HG03039 (cell line): ENCODE measurements at regions not wholly inside any gene's neighbourhood (a gene's known extent, or its start where the extent isn't known, plus 50 kb on each side); places are given as distances from the start of the nearest gene placed in this dataset.
"Not testable (repeated sequence)": the region's sequence is repeated elsewhere in the genome, so short reads cannot be mapped to it uniquely, and the experiment has no call there.

Experiments used
- ATAC-seq: cut with Tn5 transposase; IDR thresholded peaks from one replicate; pipeline ENCODE4 v1.9.1; 2021; ENCODE audit warnings: mild to moderate bottlenecking, moderate library complexity; ENCODE audit not compliant: unreplicated experiment

GRCh38 chr14:71618716-71619115 is 313.5 kb upstream of the RGS6 start:
- no peak for ATAC-seq

GRCh38 chr14:71619472-71619871 is 312.8 kb upstream of the RGS6 start:
- no peak for ATAC-seq

GRCh38 chr14:71620401-71620800 is 311.8 kb upstream of the RGS6 start:
- ATAC-seq, result no peak

DNA sequence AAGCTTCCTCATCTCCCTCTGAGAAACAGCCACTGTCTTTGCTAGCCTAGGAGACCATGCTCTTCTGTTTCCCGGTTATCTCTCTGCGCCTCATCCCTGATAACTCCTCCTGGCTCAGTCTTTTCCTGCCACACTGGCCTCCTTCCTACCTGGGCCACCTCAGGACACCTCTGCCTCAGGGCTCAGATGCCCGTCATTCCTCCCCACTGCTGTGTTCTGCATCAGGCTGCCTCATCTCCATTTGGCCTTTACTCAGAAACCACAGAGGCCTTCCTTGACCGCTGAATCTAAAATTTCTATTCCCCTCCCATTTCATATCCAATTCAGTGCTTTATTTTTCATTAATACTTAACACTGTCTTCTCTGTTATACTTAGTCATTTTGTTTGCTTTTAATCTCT is 311.0 kb upstream of the RGS6 start:
- no peak for ATAC-seq

DNA sequence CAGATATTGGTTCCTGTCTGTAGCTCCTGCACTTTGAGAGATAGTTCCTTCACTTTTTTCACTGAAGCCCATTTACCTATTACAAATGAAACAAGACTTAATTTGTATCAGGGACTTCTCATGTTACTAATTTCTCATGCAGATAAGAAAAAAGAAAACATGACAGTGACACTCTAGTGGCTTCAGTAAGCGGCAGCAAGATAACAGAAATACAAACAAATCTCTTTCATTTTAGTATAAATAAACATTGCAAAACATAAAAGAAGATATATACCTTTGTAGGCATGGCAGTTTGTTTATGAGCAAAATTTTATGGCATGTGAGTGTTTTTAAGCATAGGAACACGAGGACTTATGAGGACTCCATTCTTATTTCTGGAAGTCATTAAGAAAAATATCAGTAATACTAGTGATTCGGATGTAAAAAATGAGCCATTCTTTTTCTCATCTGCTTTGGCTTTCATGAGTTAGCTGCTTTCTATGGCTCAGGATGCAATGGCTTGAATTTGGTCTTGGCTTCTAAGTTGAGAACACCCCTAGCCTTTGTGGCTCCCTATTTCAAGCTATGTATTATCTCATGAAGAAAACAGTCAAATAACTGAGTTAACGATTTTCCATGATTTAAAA is 310.1 kb upstream of the RGS6 start:
- ATAC-seq, result no peak

GRCh38 chr14:71623939-71624338 is 308.3 kb upstream of the RGS6 start:
- ATAC-seq, result no peak

DNA sequence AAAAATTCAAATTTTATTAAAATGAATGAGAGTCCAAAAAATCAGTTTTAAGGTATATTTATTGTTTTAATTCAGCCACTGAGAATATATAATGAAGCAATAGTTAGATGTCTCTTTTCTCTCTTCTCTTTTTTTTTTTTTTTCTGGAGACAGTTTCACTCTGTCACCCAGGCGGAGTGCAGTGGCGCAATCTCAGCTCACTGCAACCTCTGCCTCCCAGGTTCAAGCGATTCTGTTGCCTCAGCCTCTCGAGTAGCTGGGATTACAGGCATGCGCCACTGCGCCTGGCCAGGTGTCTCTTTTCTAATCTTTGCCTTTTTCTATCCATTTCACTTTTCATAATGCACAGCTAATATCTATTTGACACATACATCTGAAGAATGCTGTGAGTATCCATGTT is 307.1 kb upstream of the RGS6 start:
- ATAC-seq, result no peak

DNA sequence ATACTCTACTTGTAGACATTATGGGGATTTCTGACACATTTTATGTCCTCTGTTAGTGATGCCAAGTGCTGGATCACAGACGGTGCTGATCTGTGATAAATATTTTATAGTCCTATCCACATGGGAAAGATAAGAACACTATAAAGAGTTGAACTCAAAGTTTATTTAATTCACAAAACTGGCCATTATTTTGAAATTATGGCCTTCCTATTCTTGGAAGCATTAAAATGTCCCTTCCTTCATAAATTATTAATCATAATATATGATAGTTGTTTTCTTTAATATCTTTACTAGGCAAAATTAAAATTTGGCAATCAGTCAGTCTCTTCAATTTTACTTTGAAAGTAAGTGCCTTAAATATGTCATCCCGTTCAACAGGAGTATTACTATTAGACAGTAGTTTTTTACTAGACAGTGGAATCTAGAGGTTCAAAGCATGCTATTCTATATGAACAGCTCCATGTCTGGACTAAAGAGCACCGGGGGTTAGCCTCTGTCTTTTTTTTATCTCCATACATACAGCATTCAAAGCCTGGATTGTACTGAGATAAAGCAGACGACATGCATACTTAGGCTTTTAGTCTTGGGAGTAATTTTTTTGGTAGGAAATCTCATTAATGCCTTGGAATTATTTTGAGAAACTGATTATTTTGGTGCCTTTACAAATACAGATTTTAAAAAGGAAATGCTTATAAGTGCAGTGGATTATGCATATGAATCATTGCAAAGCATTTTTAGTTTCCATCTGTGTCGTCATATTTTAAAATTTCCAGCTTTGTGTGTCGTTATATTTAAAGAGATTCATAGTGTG is 306.1 kb upstream of the RGS6 start:
- no peak for ATAC-seq

DNA sequence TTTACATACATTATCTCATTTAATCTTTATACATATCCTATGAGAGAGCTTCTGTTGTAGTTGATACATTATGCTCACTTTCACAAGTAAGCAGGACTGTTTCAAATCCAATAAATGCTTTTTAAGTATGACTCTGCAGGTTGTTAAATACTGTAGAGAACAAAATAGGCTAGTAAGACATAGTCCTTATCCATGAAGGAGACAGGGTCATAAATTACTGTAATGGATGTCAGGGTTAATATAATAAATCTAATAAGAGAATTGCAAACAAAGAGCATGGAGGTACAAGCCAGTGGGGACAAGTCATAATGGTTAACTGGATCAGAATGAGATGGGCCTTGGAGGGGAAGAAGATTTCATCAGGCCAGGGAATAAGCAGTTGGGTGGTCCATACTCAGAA is 303.8 kb upstream of the RGS6 start:
- no peak for ATAC-seq

DNA sequence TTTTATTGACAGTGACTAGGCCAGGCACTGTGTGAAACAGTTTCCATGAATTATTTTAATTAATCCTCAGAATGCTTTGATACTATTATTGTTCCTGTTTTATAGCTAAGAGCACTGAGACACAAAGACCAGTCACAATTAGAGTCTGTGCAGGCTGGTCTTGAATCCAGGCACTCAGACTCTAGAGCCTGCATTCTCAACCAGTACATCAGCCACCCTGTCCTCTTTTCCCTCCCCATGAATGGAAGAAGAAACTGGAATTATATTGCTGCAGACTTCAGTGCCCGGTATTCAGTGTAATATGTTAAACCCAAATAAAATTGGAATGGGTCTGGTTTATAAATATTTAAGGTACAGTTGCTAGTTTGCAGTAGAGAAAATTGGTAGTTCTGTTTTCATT is 303.0 kb upstream of the RGS6 start:
- ATAC-seq, result no peak

GRCh38 chr14:71629765-71630492 is 302.3 kb upstream of the RGS6 start:
- no peak for ATAC-seq

DNA sequence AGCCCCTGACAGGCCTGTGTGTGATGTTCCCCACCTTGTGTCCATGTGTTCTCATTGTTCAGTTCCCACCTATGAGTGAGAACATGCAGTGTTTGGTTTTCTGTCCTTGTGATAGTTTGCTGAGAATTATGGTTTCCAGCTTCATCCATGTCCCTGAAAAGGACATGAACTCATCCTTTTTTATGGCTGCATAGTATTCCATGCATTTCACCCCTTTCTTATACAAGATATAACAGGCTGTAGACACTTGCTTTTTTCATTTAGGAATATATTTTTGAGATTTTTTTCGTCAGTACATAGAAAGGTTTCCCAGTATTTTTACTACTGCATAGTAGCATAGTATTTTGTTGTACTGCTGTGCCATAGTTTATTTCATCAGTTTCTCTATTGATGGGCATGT is 301.2 kb upstream of the RGS6 start:
- not testable (repeated sequence) for ATAC-seq

GRCh38 chr14:71632440-71632946 is 299.7 kb upstream of the RGS6 start:
- no peak for ATAC-seq

DNA sequence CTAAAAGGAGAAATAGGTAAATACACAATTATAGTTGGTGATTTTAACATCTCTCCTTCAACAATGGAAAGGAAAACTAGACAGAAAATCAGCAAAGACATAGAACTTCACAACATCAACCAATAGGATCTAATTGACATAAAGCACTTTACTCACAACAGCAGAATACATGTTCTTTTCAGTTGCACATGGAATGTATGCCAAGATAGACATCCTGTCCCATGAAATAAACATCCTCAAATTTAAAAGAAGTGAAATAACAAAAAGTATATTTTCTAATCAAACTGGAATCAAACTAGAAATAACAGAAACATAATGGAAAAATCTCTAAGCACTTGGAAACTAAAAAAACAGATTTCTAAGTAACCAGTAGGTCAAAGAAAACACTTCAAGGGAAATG is 296.2 kb upstream of the RGS6 start:
- no peak for ATAC-seq

GRCh38 chr14:71636820-71637471 is 295.3 kb upstream of the RGS6 start:
- ATAC-seq, result no peak

DNA sequence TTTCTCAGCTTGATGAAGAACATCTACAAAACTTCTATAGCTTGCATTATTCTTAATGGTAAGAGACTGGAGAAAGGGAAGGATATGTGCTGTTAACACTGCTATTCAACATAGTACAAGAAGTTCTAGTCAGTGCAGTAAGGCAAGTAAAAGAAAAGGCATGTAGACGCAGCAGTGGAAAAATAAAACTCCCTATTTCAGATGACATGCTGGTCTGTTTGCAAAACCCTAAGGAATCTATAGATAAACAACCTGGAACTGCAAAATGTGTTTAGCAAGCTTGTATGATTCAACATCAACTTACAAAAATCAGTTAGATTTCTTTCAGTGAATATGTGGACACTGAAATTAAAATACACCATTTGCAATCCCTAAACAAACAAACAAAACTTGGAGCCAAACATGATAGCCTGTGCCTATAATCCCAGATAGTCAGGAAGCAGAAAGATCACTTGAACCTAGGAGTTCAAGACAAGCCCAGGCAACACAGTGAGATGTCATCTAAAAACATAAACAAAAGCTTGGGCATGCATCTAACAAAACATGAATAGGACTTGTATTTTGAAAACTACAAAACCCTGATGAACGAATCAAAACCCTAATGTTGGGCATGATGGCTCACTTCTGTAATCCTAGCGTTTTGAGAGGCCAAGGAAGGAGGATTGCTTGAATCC is 293.6 kb upstream of the RGS6 start:
- no peak for ATAC-seq

- no peak for ATAC-seq
Observed at GRCh38 chr14:71642715-71643114, 289.5 kb upstream of the RGS6 start.

GRCh38 chr14:71645656-71646055 is 286.6 kb upstream of the RGS6 start:
- no peak for ATAC-seq

DNA sequence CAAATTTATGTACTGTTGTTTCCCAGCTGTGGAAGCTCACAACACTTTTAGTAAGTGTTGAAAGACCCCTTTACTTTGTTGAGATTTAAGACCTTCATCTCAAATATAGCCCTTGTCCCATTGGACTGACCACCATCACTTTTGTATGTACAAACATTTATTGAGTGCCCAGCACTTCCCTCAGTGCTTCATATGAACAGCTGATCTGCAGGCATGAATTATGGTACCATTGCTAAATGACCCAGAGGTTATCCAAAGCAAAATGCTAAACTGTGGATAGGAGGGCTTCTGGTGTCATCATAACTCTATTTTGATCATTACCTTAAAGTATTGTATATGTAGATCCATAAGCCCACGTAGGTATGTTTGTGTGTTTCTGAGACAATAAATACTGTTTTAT is 285.7 kb upstream of the RGS6 start:
- no peak for ATAC-seq

GRCh38 chr14:71647086-71647784 is 285.0 kb upstream of the RGS6 start:
- ATAC-seq, result no peak
